Loucy (cell line): ENCODE measurements at regions not wholly inside any gene's neighbourhood (a gene's known extent, or its start where the extent isn't known, plus 50 kb on each side); places are given as distances from the start of the nearest gene placed in this dataset.

Source experiments
- H2AFZ ChIP-seq: fragments of 200-600 bp; sonication (generic); 2 replicates; pipeline ENCODE4 v1.6.0; 2016; ENCODE audit warnings: antibody characterized with exemption, mild to moderate bottlenecking, low read length, moderate library complexity
- H3F3A ChIP-seq: fragments of 200-600 bp; 2 replicates; pipeline ENCODE4 v1.6.0; 2016; ENCODE audit warnings: antibody characterized with exemption, low read depth, mild to moderate bottlenecking
- H3K27me3 ChIP-seq: fragments of 200-600 bp; sonication (generic); 2 replicates; pipeline ENCODE4 v1.6.1; 2014; ENCODE audit warnings: low read length, mild to moderate bottlenecking; ENCODE audit not compliant: insufficient read depth, poor library complexity, severe bottlenecking
- H3K36me3 ChIP-seq: fragments of 200-600 bp; sonication (generic); 2 replicates; pipeline ENCODE4 v1.6.1; 2016; ENCODE audit warnings: low read length; ENCODE audit not compliant: insufficient read depth
- H3K4me1 ChIP-seq: fragments of 200-600 bp; sonication (generic); 2 replicates; pipeline ENCODE4 v1.5.1; 2014; ENCODE audit warnings: low read length, mild to moderate bottlenecking; ENCODE audit not compliant: insufficient read depth, poor library complexity, severe bottlenecking
- H3K4me2 ChIP-seq: fragments of 200-600 bp; sonication (generic); 2 replicates; pipeline ENCODE4 v1.6.0; 2014; ENCODE audit warnings: antibody characterized with exemption, low read length, low read depth, mild to moderate bottlenecking; ENCODE audit not compliant: poor library complexity, severe bottlenecking
- H3K4me3 ChIP-seq: fragments of 200-600 bp; sonication (generic); 2 replicates; pipeline ENCODE4 v1.5.1; 2014; ENCODE audit warnings: low read length, mild to moderate bottlenecking, mixed read lengths; ENCODE audit not compliant: poor library complexity, severe bottlenecking
- H3K79me2 ChIP-seq: fragments of 200-600 bp; sonication (generic); 2 replicates; pipeline ENCODE4 v1.6.1; 2014; ENCODE audit warnings: low read length; ENCODE audit not compliant: insufficient read depth
- H3K9ac ChIP-seq: fragments of 200-600 bp; sonication (generic); 2 replicates; pipeline ENCODE4 v1.6.0; 2014; ENCODE audit warnings: mild to moderate bottlenecking, low read depth, low read length, moderate library complexity; ENCODE audit not compliant: poor library complexity, severe bottlenecking
- H3K9me2 ChIP-seq: fragments of 200-600 bp; sonication (generic); replicated peaks from 2 replicates; pipeline ENCODE4 v1.6.1; 2016; ENCODE audit warnings: low read depth, low read length, mixed read lengths
- H3K9me3 ChIP-seq: fragments of 200-600 bp; sonication (generic); 2 replicates; pipeline ENCODE4 v1.6.1; 2014; ENCODE audit warnings: mild to moderate bottlenecking, antibody characterized with exemption, low read length, low read depth; ENCODE audit not compliant: insufficient read depth
- H4K20me1 ChIP-seq: fragments of 200-600 bp; sonication (generic); 2 replicates; pipeline ENCODE4 v1.6.0; 2014; ENCODE audit warnings: antibody characterized with exemption, low read length, mild to moderate bottlenecking; ENCODE audit not compliant: insufficient read depth, poor library complexity, severe bottlenecking
- EZH2phosphoT487 ChIP-seq: fragments of 200-600 bp; IDR thresholded peaks from 2 replicates; pipeline ENCODE4 v1.6.1; 2018; ENCODE audit warnings: antibody characterized with exemption, mild to moderate bottlenecking, moderate library complexity, borderline replicate concordance
- TF ChIP-seq, protein P1 (sequence below): fragments of 200-600 bp; sonication (generic); conservative IDR thresholded peaks from 2 replicates; pipeline ENCODE4 v1.5.1; 2014; ENCODE audit warnings: mild to moderate bottlenecking, antibody characterized with exemption, low read length

DNA sequence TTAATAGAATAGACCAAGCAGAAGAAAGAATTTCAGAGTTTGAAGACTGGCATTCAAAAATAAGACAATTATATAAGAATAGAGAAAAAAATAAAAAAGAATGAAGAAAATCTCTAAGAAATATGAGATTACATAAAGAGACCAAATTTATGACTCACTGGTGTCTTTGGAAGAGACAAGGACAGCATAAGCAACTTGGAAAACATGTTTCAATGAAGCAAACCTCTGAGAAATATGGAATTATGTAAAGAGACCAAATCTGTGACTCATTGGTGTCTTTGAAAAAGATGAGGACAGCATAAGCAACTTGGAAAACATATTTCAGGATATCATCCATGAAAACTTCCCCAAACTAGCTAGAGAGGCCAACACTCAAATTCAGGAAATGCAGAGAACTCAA is 60.4 kb upstream of the LYPLAL1 start:
- Histone ChIP-seq H2AFZ (no peak overlapping the region), H3K4me3 (no peak overlapping the region), H3K36me3 (no peaks in the 10 kb centered on the region), H4K20me1 (no peaks in the 10 kb centered on the region), H3K9me2 (no peaks in the 10 kb centered on the region), H3K4me2 (no peak overlapping the region), H3K27me3 (no peaks in the 10 kb centered on the region), H3K9me3 (no peaks in the 10 kb centered on the region), H3K9ac (no peak overlapping the region), H3F3A (no peaks in the 10 kb centered on the region), H3K4me1 (no peaks in the 10 kb centered on the region), H3K79me2 (no peaks in the 10 kb centered on the region)
- TF ChIP-seq EZH2phosphoT487 = no peak
- TF ChIP-seq, protein P1, sequence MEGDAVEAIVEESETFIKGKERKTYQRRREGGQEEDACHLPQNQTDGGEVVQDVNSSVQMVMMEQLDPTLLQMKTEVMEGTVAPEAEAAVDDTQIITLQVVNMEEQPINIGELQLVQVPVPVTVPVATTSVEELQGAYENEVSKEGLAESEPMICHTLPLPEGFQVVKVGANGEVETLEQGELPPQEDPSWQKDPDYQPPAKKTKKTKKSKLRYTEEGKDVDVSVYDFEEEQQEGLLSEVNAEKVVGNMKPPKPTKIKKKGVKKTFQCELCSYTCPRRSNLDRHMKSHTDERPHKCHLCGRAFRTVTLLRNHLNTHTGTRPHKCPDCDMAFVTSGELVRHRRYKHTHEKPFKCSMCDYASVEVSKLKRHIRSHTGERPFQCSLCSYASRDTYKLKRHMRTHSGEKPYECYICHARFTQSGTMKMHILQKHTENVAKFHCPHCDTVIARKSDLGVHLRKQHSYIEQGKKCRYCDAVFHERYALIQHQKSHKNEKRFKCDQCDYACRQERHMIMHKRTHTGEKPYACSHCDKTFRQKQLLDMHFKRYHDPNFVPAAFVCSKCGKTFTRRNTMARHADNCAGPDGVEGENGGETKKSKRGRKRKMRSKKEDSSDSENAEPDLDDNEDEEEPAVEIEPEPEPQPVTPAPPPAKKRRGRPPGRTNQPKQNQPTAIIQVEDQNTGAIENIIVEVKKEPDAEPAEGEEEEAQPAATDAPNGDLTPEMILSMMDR = no peak

DNA sequence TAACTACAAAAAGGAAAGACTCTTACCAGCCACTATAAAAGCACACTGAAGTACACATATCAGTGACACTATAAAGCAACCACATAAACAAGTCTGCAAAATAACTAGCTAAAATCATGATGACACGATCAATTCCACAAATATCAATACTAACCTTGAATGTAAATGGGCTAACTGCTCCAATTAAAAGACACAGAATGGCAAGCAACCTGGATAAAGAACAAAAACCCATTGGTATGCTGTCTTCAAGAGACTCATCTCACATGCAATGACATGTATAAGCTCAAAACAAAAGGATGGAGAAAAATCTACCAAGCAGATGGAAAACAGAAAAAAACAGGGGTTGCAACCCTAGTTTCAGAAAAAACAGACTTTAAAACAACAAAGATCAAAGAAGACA is 59.7 kb upstream of the LYPLAL1 start:
- no peak overlapping the region for H3K9ac ChIP-seq
- no peaks in the 10 kb centered on the region for H4K20me1 ChIP-seq
- no peaks in the 10 kb centered on the region for H3K9me3 ChIP-seq
- H3K9me2 ChIP-seq = no peaks in the 10 kb centered on the region
- H3K4me2 ChIP-seq = no peak overlapping the region
- H3K4me3 ChIP-seq = no peak overlapping the region
- no peaks in the 10 kb centered on the region for H3F3A ChIP-seq
- H3K4me1 ChIP-seq = no peaks in the 10 kb centered on the region
- H3K27me3 ChIP-seq = no peaks in the 10 kb centered on the region
- no peaks in the 10 kb centered on the region for H3K36me3 ChIP-seq
- TF ChIP-seq, protein P1 = no peak
- TF ChIP-seq EZH2phosphoT487 = no peak
- no peaks in the 10 kb centered on the region for H3K79me2 ChIP-seq
- no peak overlapping the region for H2AFZ ChIP-seq

DNA sequence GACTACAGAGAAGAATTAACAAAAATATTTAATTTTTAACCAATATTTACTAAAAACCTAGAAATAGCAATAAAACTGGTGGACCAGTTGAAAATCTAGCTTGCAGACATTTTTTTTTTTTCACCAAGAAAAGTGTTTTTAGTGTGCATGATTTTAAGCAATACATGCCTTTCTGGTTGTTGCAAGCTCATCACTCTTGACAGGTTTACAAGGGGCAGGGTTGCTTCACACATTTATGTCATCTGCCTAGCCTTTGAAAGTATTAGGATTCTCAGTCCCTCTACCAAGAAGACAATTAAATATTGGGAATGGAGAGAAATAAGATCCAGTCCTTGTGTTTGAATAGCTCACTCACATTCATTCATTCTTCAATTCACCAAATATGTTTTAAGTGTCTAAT is 53.8 kb upstream of the LYPLAL1 start:
- H4K20me1 ChIP-seq = no peaks in the 10 kb centered on the region
- H3K36me3 ChIP-seq = no peaks in the 10 kb centered on the region
- no peak overlapping the region for H3K9ac ChIP-seq
- no peak overlapping the region for H2AFZ ChIP-seq
- H3K9me3 ChIP-seq = no peaks in the 10 kb centered on the region
- H3K4me1 ChIP-seq = no peaks in the 10 kb centered on the region
- H3F3A ChIP-seq = no peaks in the 10 kb centered on the region
- no peak overlapping the region for H3K4me3 ChIP-seq
- no peak overlapping the region for H3K4me2 ChIP-seq
- TF ChIP-seq, protein P1 = no peak
- no peak for TF ChIP-seq EZH2phosphoT487
- no peaks in the 10 kb centered on the region for H3K27me3 ChIP-seq
- no peaks in the 10 kb centered on the region for H3K9me2 ChIP-seq
- no peaks in the 10 kb centered on the region for H3K79me2 ChIP-seq
